CD4-positive, alpha-beta T cell treated with Interferon gamma for 1 hour (primary cell): ENCODE measurements at regions not wholly inside any gene's neighbourhood (a gene's known extent, or its start where the extent isn't known, plus 50 kb on each side); places are given as distances from the start of the nearest gene placed in this dataset.
"Not testable (repeated sequence)": the region's sequence is repeated elsewhere in the genome, so short reads cannot be mapped to it uniquely, and the experiment has no call there.

Source experiments
- DNase-seq: peaks from one replicate; pipeline ENCODE4 v3.0.0-alpha.2; 2020

- not testable (repeated sequence) for DNase-seq
These were observed 130.5 kb upstream of the ZNF469 start for GRCh38 chr16:88252057-88252794.

- DNase-seq: not testable (repeated sequence)
These were observed 124.6 kb upstream of the ZNF469 start for GRCh38 chr16:88258141-88258540.

GRCh38 chr16:88258764-88259525 lies 123.8 kb upstream of the ZNF469 start:
- not testable (repeated sequence) for DNase-seq

GRCh38 chr16:88259538-88259937 lies 123.2 kb upstream of the ZNF469 start:
- DNase-seq: not testable (repeated sequence)

GRCh38 chr16:88260146-88260545 lies 122.6 kb upstream of the ZNF469 start:
- not testable (repeated sequence) for DNase-seq

- DNase-seq: not testable (repeated sequence)
These were observed 121.7 kb upstream of the ZNF469 start for GRCh38 chr16:88260881-88261665.

- not testable (repeated sequence) for DNase-seq
These were observed 120.7 kb upstream of the ZNF469 start for GRCh38 chr16:88261814-88262605.

- DNase-seq: not testable (repeated sequence)
These were observed 119.7 kb upstream of the ZNF469 start for GRCh38 chr16:88262858-88263563.

- not testable (repeated sequence) for DNase-seq
These were observed 119.0 kb upstream of the ZNF469 start for GRCh38 chr16:88263681-88264287.

- peak; percentile 85 for DNase-seq
These were observed 118.0 kb upstream of the ZNF469 start for GRCh38 chr16:88264641-88265285.

GRCh38 chr16:88265286-88265938 lies 117.3 kb upstream of the ZNF469 start:
- DNase-seq: peak; percentile 58

- not testable (repeated sequence) for DNase-seq
These were observed 116.7 kb upstream of the ZNF469 start for GRCh38 chr16:88266036-88266435.

- DNase-seq: not testable (repeated sequence)
These were observed 115.7 kb upstream of the ZNF469 start for GRCh38 chr16:88266935-88267551.

- not testable (repeated sequence) for DNase-seq
These were observed 114.4 kb upstream of the ZNF469 start for GRCh38 chr16:88268186-88268970.

GRCh38 chr16:88270171-88270790 lies 112.5 kb upstream of the ZNF469 start:
- DNase-seq: not testable (repeated sequence)

GRCh38 chr16:88271296-88271695 lies 111.5 kb upstream of the ZNF469 start:
- not testable (repeated sequence) for DNase-seq

- DNase-seq: not testable (repeated sequence)
These were observed 111.0 kb upstream of the ZNF469 start for GRCh38 chr16:88271776-88272175.

- DNase-seq: not testable (repeated sequence)
These were observed 110.3 kb upstream of the ZNF469 start for GRCh38 chr16:88272437-88272836.
